AG09319 (cell line): ENCODE measurements at regions not wholly inside any gene's neighbourhood (a gene's known extent, or its start where the extent isn't known, plus 50 kb on each side); places are given as distances from the start of the nearest gene placed in this dataset.

Experiments used
- DNase-seq: peaks from one replicate; pipeline ENCODE4 v3.0.0-alpha.2; 2010; ENCODE audit warnings: low read depth; ENCODE audit errors: extremely low read depth
- CTCF ChIP-seq: IDR thresholded peaks from 2 replicates; pipeline ENCODE4 v1.5.1; 2011; ENCODE audit warnings: low read depth, mild to moderate bottlenecking, inconsistent platforms, low read length, moderate library complexity

- no peak for TF ChIP-seq CTCF
- DNase-seq: no peak
Measured at GRCh38 chr12:66028390-66028789, 102.2 kb downstream of the LLPH start.

- no peak for TF ChIP-seq CTCF
Measured at GRCh38 chr12:66025477-66025876, 105.1 kb downstream of the LLPH start.

GRCh38 chr12:66024949-66025348, 105.6 kb downstream of the LLPH start:
- no peak for DNase-seq
- TF ChIP-seq CTCF: no peak

More at GRCh38 chr12:66025477-66025876, 105.1 kb downstream of the LLPH start:
- no peak for DNase-seq

- no peak for TF ChIP-seq CTCF
- no peak for DNase-seq
Measured at GRCh38 chr12:66020481-66020880, 110.1 kb downstream of the LLPH start.

GRCh38 chr12:66017736-66018135, 112.8 kb downstream of the LLPH start:
- no peak for DNase-seq
- no peak for TF ChIP-seq CTCF
